SK-N-SH treated with all-trans-retinoic acid at 6 μM for 48 hours (cell line): ENCODE measurements at regions not wholly inside any gene's neighbourhood (a gene's known extent, or its start where the extent isn't known, plus 50 kb on each side); places are given as distances from the start of the nearest gene placed in this dataset.

ENCODE experiments used
- ATAC-seq: fragments of 200-7000 bp; cut with Tn5 transposase; 3 replicates; pipeline ENCODE4 v1.9.1; 2020; ENCODE audit warnings: mild to moderate bottlenecking, moderate library complexity
- ARNTL ChIP-seq: fragments of 450-650 bp; formaldehyde crosslinking; IDR thresholded peaks from 2 replicates; pipeline ENCODE4 v1.5.0; 2020; ENCODE audit warnings: low read depth, mild to moderate bottlenecking, moderate library complexity, borderline replicate concordance
- BACH2 ChIP-seq: fragments of 250-450 bp; sonication (Bioruptor Pico); IDR thresholded peaks from 2 replicates; pipeline ENCODE4 v1.9.0; 2021; ENCODE audit warnings: mild to moderate bottlenecking, borderline replicate concordance
- CREB5 ChIP-seq: fragments of 250-450 bp; sonication (Bioruptor Pico); IDR thresholded peaks from 2 replicates; pipeline ENCODE4 v1.5.1; 2020; ENCODE audit warnings: low read depth, mild to moderate bottlenecking, moderate library complexity
- CSDC2 ChIP-seq: fragments of 250-450 bp; sonication (Bioruptor Pico); IDR thresholded peaks from 2 replicates; pipeline ENCODE4 v1.5.0; 2020; ENCODE audit warnings: mild to moderate bottlenecking, moderate library complexity
- ESRRG ChIP-seq: fragments of 250-450 bp; sonication (Bioruptor Pico); IDR thresholded peaks from 2 replicates; pipeline ENCODE4 v1.6.1; 2021; ENCODE audit warnings: mild to moderate bottlenecking
- GLIS3 ChIP-seq: fragments of 250-450 bp; sonication (Bioruptor Pico); IDR thresholded peaks from 2 replicates; pipeline ENCODE4 v1.5.0; 2020; ENCODE audit warnings: mild to moderate bottlenecking, moderate library complexity
- ISL1 ChIP-seq: fragments of 250-450 bp; sonication (Bioruptor Pico); IDR thresholded peaks from 2 replicates; pipeline ENCODE4 v2.1.2; 2022; ENCODE audit warnings: mild to moderate bottlenecking, moderate library complexity
- PPARA ChIP-seq: fragments of 250-450 bp; sonication (Bioruptor Pico); IDR thresholded peaks from 2 replicates; pipeline ENCODE4 v1.5.0; 2020; ENCODE audit warnings: mild to moderate bottlenecking, borderline replicate concordance
- RARB ChIP-seq: fragments of 250-450 bp; sonication (Bioruptor Pico); IDR thresholded peaks from 2 replicates; pipeline ENCODE4 v1.8.0; 2021; ENCODE audit warnings: mild to moderate bottlenecking, moderate library complexity
- SNAI2 ChIP-seq: fragments of 250-450 bp; sonication (Bioruptor Pico); IDR thresholded peaks from 2 replicates; pipeline ENCODE4 v1.5.0; 2020; ENCODE audit warnings: mild to moderate bottlenecking, moderate library complexity
- TCF4 ChIP-seq: fragments of 250-450 bp; sonication (Bioruptor Pico); IDR thresholded peaks from 2 replicates; pipeline ENCODE4 v1.8.0; 2021; ENCODE audit warnings: mild to moderate bottlenecking, moderate library complexity, borderline replicate concordance
- TOX ChIP-seq: fragments of 250-450 bp; sonication (Bioruptor Pico); IDR thresholded peaks from 2 replicates; pipeline ENCODE4 v1.8.0; 2021; ENCODE audit warnings: mild to moderate bottlenecking, moderate library complexity, borderline replicate concordance
- TSHZ2 ChIP-seq: fragments of 250-450 bp; sonication (Bioruptor Pico); IDR thresholded peaks from 2 replicates; pipeline ENCODE4 v1.5.0; 2020; ENCODE audit warnings: mild to moderate bottlenecking, moderate library complexity
- ZC3H10 ChIP-seq: fragments of 250-450 bp; sonication (Bioruptor Pico); IDR thresholded peaks from 2 replicates; pipeline ENCODE4 v1.5.1; 2021; ENCODE audit warnings: mild to moderate bottlenecking, moderate library complexity
- ZFP3 ChIP-seq: fragments of 250-450 bp; sonication (Bioruptor Pico); IDR thresholded peaks from 2 replicates; pipeline ENCODE4 v1.5.0; 2020; ENCODE audit warnings: mild to moderate bottlenecking, moderate library complexity
- ZFP30 ChIP-seq: fragments of 450-650 bp; formaldehyde crosslinking; IDR thresholded peaks from 2 replicates; pipeline ENCODE4 v1.5.0; 2022; ENCODE audit warnings: mild to moderate bottlenecking, moderate library complexity
- ZNF565 ChIP-seq: fragments of 450-650 bp; formaldehyde crosslinking; conservative IDR thresholded peaks from 2 replicates; pipeline ENCODE4 v1.5.0; 2020; ENCODE audit warnings: low read depth, mild to moderate bottlenecking, moderate library complexity
- ZNF8 ChIP-seq: fragments of 450-650 bp; formaldehyde crosslinking; IDR thresholded peaks from 2 replicates; pipeline ENCODE4 v1.5.0; 2020; ENCODE audit warnings: mild to moderate bottlenecking, moderate library complexity
- TF ChIP-seq, protein P1 (sequence below): fragments of 250-450 bp; sonication (Bioruptor Pico); IDR thresholded peaks from 2 replicates; pipeline ENCODE4 v1.8.0; 2020; ENCODE audit warnings: mild to moderate bottlenecking, moderate library complexity, borderline replicate concordance
- TF ChIP-seq, protein P2 (sequence below): fragments of 250-450 bp; sonication (Bioruptor Pico); IDR thresholded peaks from 2 replicates; pipeline ENCODE4 v1.5.1; 2021; ENCODE audit warnings: mild to moderate bottlenecking, moderate library complexity

GRCh38 chr4:175930471-175930870 is 118.4 kb upstream of the GPM6A start:
- TF ChIP-seq PPARA (CRISPR knock-in tag) (no peak), ZNF565 (CRISPR knock-in tag) (no peak), CREB5 (CRISPR knock-in tag) (no peak), RARB (CRISPR knock-in tag) (no peak), TSHZ2 (CRISPR knock-in tag) (no peak), TOX (CRISPR knock-in tag) (no peak), CSDC2 (CRISPR knock-in tag) (no peak), SNAI2 (CRISPR knock-in tag) (no peak), GLIS3 (CRISPR knock-in tag) (no peak), ISL1 (CRISPR knock-in tag) (no peak), ESRRG (no peak), TCF4 (CRISPR knock-in tag) (no peak), ZFP3 (CRISPR knock-in tag) (no peak)
- TF ChIP-seq, protein P1, sequence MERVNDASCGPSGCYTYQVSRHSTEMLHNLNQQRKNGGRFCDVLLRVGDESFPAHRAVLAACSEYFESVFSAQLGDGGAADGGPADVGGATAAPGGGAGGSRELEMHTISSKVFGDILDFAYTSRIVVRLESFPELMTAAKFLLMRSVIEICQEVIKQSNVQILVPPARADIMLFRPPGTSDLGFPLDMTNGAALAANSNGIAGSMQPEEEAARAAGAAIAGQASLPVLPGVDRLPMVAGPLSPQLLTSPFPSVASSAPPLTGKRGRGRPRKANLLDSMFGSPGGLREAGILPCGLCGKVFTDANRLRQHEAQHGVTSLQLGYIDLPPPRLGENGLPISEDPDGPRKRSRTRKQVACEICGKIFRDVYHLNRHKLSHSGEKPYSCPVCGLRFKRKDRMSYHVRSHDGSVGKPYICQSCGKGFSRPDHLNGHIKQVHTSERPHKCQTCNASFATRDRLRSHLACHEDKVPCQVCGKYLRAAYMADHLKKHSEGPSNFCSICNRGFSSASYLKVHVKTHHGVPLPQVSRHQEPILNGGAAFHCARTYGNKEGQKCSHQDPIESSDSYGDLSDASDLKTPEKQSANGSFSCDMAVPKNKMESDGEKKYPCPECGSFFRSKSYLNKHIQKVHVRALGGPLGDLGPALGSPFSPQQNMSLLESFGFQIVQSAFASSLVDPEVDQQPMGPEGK (CRISPR knock-in tag) = no peak
- TF ChIP-seq, protein P2, sequence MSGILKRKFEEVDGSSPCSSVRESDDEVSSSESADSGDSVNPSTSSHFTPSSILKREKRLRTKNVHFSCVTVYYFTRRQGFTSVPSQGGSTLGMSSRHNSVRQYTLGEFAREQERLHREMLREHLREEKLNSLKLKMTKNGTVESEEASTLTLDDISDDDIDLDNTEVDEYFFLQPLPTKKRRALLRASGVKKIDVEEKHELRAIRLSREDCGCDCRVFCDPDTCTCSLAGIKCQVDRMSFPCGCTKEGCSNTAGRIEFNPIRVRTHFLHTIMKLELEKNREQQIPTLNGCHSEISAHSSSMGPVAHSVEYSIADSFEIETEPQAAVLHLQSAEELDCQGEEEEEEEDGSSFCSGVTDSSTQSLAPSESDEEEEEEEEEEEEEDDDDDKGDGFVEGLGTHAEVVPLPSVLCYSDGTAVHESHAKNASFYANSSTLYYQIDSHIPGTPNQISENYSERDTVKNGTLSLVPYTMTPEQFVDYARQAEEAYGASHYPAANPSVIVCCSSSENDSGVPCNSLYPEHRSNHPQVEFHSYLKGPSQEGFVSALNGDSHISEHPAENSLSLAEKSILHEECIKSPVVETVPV (CRISPR knock-in tag) = no peak
- ATAC-seq = no peak

DNA sequence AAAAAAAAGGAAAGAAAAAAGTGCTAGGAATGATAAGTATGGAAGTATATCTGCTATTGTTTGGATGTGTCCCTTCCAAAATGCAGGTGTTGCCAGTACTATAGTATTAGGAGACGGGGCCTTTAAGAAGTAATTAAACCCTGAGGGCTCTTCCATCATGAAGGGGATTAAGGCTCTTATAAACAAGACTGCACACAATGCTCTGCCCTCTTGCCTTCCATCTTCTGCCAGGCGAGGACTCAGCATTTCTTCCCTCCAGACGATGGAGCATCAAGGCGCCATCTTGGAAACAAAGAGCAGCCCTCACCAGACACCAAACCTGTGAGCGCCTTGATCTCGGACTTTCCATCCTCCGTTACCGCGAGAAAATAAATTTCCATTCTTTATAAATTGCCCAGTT is 120.1 kb upstream of the GPM6A start:
- no peak for ATAC-seq
- TF ChIP-seq, protein P2 (CRISPR knock-in tag) = no peak
- TF ChIP-seq ZNF8 (CRISPR knock-in tag) (no peak), TOX (CRISPR knock-in tag) (no peak), ARNTL (CRISPR knock-in tag) (no peak)
- TF ChIP-seq, all 23 proteins: peak for 0

DNA sequence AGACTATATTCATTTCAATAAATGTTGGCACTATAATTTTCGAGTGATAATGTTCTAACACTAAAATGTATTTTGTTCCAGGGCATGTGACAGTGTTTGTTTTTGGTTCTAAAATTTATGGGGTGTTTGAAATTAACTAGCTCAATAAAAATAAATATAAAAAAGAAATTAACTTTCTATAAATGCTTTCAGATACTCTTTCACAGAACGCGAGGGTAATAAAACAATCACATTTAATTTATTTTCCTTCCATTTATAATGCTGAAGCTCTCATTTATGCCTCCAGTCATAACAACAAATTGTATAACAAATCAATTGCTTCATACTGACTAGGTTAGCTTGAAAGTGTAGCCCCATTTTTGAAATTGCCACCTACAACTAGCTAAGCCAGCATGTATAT is 122.4 kb upstream of the GPM6A start:
- no peak for ATAC-seq
- TF ChIP-seq ARNTL (CRISPR knock-in tag) = no peak

DNA sequence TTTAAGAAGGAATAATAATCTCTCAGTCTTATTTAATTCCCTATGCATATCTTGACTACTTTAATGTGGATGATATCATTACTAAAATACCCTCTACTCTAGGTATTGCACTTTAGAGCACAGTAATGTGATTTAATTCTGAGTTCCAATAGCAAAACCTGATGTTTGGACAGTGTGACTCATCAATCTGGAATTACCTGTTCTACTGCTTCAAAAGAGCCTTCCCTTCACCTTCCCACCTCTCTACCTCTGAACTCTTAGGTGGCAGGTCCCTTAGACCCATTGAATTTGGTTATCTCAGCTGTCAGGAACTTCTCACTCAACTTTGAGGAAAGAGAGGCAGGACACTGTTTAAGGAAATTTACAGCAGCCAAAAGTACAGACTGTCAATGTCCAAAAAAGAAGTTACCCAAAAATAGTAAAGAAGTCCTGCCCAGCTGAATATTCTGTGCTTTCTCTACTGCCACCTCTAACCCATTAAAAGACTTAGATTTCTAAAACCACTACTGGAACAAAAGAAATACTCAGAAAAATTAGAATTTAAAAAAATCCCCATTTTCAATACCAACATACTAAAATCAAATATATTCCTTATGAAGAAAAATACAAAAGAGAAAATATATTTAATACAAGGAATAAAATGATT is 123.1 kb upstream of the GPM6A start:
- TF ChIP-seq ARNTL (CRISPR knock-in tag) (no peak), ZC3H10 (CRISPR knock-in tag) (no peak), SNAI2 (CRISPR knock-in tag) (no peak), ZNF8 (CRISPR knock-in tag) (no peak), RARB (CRISPR knock-in tag) (no peak), BACH2 (CRISPR knock-in tag) (no peak), ZFP30 (CRISPR knock-in tag) (no peak), GLIS3 (CRISPR knock-in tag) (no peak), TCF4 (CRISPR knock-in tag) (no peak), ESRRG (no peak), CSDC2 (CRISPR knock-in tag) (no peak), ZFP3 (CRISPR knock-in tag) (no peak)
- TF ChIP-seq, protein P2 (CRISPR knock-in tag) = no peak
- ATAC-seq = no peak
